DMS153 treated with DMSO at 0.1 percent for 48 hours (cell line): ENCODE measurements at regions not wholly inside any gene's neighbourhood (a gene's known extent, or its start where the extent isn't known, plus 50 kb on each side); places are given as distances from the start of the nearest gene placed in this dataset.
"Not testable (repeated sequence)": the region's sequence is repeated elsewhere in the genome, so short reads cannot be mapped to it uniquely, and the experiment has no call there.

Experiments used
- DNase-seq: peaks from one replicate; lab custom pipeline; 2025; ENCODE audit not compliant: unreplicated experiment; lab: John Stamatoyannopoulos, UW

DNA sequence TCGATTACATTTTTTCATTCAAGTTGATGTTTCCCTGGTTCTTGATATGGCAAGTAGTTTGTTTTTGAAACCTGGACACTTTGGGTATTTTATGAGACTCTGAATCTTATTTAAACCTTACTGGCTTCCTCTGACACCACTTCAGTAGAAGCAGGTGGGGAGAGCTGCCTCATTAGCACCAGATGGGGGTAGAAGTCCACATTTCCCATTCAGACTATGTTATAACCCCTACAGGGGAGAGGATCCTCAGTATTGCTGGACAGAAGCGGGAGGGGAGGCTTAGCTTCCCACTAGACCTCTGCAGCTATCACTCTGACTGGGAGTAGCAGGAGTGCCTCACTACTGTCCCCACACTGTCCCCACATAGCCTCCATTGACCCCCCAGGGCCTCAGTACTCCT lies 145.3 kb upstream of the SLC35G4 start:
- no peak for DNase-seq

DNA sequence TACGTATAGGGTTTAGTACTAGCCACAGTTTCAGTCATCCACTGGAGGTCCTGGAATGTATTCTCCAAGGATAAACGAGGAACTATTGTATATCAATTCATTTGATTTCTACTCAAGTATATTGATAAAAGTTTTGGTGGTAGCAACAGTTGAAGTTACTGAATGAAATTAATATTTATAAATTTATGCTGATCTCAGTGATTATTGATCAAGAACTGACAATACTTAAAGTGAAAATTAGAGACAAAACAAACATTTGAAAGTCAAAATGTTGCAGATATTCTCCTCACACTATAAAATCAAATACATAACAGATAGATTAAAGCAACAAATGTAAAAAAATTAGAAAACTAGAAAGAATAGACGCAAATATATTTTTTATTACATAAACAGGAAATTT lies 150.9 kb upstream of the SLC35G4 start:
- DNase-seq, result no peak

DNA sequence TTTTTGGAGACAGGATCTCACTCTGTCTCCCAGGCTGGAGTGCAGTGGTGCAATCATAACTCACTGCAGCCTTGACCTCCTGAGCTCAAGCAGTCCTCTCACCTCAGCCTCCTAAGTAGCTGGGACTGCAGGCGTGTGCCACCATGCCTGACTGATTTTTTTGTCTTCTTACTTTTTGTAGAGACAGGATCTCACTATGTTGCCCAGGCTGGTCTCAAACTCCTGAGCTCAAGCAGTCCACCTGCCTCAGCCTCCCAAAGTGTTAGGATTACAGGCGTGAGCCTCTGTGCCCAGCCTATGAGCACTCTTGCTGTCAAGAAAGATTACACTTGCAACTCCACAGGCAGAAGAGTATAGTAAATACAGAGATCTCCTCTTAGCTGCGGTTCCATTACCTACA lies 151.5 kb upstream of the SLC35G4 start:
- DNase-seq, result not testable (repeated sequence)

DNA sequence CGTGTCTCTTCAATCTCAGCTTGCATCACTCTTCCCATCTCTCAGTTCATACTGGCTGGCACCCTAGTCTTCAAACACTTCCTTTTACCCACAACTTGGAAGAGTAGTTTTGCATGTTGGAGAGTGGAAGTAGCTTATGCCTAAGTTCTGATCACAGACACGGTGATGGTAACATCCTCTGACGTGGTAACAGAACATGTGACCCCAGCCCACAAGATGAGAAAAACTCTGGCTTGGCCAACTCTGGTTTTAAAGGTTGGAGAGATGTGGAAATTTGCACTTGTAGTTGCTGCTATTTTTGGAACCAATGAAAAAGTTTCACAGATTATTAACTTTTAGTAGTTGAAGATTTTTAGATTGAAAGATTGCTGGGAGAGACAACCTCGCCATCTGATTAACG lies 155.4 kb upstream of the SLC35G4 start:
- no peak for DNase-seq

DNA sequence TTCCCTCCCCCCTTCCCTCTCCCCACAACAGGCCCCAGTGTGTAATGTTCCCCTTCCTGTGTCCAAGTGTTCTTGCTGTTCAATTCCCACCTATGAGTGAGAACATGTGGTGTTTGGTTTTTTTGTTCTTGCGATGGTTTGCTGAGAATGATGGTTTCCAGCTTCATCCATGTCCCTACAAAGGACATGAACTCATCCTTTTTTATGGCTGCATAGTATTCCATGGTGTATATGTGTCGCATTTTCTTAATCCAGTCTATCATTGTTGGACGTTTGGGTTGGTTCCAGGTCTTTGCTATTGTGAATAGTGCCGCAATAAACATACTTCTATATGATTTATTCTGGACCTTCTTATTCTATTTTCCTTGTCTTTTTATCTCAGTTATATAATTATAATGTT lies 165.2 kb upstream of the SLC35G4 start:
- DNase-seq, result not testable (repeated sequence)

DNA sequence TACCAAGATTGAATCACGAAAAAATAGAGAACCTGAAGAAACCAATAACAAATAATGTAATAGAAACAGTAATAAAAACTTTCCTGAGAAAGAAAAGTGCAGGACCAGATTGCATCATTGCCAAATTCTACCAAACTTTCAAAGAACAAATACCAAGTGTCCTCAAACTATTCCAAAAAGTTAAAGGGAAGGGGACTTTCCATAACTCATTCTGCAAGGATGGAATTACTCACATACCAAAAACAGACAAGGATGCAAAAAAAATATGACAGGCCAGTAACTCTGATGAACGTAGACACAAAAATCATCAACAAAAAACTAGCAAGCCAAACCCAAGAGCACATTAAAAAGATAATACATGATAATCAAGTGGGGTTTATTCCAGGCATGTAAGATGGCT lies 172.3 kb upstream of the SLC35G4 start:
- no peak for DNase-seq

DNA sequence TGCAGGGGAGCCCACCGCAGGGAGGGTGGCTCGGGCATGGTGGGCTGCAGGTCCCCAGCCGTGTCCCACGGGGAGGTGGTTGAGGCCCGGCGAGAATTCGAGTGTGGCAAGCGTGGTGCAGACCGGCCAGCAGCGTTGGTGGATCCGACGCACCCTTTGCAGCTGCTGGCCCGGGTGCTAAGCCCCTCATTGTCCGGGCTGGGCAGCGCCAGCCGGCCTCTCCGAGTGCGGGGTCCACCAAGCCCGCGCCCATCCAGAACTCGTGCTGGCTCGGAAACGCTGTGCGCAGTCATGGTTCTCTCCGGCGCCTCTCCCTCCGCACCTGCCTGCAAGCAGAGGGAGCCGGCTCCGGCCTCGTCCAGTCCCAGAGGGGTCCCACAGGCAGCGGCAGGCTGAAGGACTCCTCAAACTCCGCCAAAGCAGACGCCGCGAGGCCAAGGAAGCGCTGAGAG lies 177.0 kb upstream of the SLC35G4 start:
- DNase-seq, result no peak

DNA sequence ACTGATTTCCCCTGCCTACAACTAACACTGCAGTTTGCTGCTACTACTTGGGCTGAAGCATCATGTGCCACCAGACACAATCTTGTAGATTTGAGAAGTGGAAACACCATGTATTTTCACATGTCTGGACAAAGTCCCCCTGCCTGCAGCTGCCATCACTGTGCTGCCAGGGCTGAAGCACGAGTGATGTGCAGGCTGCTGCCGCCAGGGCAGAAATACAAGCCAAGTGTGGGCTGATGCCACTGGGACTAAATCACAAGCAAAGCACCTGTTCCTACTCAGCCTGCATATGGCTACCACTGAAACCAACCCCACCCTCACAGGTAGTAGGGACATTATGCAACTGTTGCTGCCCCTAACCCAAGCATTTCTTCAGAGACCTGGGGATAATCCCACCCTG lies 179.5 kb upstream of the SLC35G4 start:
- no peak for DNase-seq

DNA sequence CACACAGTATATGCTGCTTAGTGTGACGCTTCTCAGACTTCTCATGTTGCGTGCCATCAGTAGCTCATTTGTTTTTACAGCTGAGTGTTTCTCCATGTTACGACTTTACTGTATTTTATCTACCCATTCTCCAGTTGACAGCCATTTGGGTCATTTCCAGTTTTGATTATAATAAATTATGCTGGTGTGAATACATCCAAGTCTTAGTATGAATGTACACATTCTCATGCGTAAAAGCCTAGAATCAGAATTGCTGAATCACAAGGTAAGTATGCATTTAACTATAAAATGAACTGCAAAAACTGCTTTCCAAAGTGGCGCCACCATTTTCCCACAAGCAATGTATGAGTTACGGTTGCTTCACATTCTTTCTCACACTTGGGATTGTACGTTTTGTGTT lies 184.2 kb upstream of the SLC35G4 start:
- no peak for DNase-seq

DNA sequence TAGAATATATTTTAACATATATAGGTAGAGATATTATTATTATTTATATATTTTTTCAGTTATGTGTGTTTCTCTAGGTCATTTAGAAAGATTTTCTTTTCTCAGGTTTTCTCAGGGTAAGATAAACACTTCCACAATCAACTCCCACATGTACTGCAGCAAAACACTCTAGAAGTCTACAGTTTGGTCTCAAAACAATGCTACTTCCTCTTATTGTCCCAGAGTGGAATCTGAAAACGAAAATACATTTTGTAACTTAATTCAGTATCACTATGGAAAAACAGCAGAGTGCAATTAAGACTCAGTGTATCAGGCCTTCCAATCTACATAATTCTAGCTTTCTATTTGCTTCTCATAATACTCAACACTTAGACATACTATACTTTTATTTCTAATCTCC lies 190.1 kb upstream of the SLC35G4 start:
- no peak for DNase-seq

DNA sequence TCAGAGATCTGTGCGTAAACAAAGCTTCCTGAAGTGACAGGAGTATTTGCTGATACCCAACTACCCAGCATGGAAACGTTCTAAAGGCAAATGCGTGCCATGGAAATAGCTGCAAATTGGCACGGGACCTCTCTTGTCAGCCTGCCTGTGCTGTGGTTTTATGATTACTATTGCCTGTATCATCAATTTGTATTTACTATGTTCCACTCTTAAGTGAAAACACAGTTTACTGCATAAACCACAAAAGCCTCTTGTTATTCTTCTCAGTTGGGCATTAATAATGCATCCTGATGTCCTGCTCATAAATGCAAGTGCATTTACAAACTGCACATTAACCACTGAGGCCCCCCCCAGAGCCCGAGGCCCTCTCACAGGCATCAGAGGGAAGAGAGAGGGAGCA lies 196.6 kb upstream of the SLC35G4 start:
- no peak for DNase-seq

DNA sequence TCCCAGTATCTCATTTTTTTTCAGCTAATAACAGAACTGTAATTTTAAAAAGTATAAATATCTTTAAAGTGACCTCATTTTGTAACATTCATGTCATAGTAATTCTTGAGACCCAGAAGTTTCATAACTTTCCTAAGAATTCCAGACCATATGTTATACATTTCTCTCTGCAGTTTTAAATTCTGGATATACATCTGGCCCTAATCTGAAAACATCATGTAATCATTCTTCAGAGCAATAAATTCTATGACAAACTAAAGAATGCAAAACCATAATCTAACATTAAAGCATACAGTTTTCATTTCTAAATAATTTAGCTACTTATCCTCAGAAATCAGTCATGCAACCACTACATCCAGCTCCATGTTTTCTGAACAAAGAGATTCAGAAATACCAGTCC lies 198.3 kb upstream of the SLC35G4 start:
- DNase-seq, result no peak

DNA sequence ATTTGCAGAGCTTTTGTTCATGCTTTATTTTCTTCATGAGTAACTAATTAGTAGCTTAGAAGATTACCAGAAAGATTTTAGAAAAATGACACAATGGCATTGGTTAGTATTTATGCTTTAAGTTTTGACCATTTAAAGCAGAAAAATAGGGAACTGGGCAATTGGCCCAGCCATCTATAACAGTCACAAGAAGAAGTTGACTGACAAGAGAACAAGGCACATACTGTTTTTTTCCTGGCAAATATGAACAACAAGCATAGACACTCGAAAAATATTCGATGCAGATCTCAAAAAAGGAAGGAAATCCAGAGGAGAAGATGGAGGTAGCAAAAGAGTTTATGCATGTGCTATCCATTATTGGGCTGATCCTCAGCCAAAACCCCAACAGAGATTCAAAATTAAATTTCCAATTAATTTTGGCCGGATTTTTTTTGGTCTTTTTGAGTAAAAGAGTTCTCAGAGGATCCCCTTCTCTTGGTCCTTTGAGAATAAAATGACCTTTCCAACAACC lies 200.8 kb upstream of the SLC35G4 start:
- DNase-seq, result no peak

DNA sequence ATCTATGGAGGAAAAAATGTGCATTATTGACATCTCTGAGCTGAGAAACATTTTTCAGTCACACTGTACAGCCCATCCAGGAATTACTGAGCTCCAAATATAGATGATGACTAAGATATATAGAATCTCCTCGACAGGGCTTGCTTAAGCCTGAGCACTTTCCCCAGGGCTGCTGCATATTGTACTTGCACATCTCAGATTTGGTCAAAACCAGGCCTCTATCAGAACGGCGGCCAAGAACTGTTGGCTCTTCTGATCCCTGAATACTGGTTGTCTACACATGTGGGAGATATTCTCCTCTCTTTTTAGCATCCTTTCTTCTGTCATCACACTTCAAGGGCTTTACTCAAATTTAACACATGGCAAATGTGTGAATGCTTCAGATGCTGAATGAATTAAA lies 201.5 kb upstream of the SLC35G4 start:
- no peak for DNase-seq

DNA sequence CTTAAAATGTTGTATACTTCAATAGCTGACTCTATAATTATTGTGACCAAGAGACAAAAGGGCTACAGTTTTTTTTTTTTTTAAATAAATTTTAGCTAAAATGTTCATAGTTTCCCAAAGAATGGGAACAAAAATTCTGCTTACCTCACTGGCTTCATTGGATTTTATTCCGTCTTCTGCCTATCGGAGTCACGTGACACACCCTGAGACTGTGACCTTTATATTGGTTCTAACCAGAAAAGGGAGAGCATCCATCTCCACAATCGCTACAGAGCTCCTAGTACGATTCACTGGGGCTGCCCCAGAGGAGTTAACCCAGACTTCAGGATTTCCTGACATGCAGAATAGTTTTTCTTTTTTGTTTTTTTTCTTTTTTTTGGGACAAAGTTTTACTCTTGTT lies 203.6 kb upstream of the SLC35G4 start:
- no peak for DNase-seq

DNA sequence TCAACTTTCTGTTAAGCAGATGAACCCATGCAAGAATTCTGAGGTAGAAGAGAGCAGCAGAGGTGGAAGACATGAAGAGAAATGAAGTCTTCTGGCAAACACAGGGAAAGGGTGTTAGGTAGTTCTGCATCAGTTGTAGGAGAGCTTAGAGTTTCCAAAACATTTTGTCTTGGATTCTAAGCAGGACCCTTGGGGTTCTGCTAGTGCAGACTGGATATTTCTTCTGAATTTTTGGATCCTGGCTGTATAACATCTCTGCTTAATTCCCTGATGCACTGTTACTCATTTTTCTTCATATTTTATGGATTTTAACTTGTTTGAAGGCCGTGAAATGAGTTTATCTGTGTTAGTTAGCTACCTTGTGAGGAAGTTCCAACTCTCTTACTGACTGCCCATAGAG lies 208.7 kb upstream of the SLC35G4 start:
- DNase-seq, result no peak

DNA sequence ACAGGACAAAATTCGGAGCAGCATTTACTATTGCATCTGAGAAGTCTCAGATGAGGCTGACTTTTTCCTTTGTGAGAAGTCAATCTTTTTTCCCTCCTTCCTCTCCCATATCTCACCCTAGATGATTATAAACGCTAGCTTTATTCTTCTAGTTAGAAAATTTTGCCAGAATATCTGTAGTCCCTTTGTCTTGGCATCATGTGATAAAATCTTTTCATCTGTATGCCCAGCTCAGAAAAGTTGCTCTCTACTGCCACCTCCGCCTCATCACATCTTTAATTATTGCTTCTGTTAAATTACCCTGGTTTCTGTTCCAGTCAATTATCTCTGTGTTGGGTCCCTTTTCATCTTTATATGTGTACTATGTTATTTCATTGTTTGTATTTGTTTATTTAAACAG lies 210.8 kb upstream of the SLC35G4 start:
- no peak for DNase-seq

DNA sequence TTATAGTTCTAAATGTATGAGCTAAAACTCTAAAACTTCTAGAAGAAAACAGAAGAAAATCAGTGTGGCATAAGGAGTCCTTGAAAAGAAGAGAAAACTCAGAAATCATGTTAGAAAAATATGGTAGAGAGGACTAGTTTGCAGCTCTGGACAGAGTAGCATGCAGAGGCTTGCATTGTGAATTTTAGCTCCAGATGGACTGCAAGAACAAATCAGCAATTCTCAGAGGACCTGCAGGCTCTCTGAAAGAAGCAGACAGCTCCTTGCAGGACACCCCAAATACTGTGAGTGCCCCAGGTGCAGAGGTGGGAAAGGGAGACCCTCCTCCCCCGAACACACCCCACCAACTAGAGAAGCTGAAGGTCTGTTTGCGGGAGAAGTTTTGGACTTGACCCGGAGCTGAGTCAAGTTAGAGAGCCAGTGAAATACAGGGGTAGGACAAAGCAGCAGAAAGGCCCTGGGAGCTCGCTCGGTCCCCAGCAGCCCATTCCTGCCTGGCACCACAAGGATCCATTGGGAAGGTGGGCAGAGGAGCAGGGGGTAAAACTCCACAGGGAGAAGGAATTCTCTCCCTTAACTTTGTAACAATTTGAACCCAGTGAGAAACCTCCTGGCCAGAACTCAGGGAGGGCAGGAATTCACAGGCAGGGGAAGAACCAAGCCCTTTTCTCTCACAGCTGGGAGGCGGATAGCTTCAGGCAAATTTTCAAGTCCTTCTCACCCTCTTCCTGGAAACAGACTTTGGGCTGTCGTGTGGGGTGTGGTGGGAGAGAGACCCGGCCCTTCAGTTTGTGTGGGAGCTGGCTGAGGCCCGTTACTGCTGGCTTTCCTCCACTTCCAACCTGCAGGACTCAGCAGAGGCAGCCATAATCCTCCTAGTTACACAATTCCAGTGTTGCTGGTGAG lies 216.2 kb upstream of the SLC35G4 start:
- DNase-seq, result no peak

DNA sequence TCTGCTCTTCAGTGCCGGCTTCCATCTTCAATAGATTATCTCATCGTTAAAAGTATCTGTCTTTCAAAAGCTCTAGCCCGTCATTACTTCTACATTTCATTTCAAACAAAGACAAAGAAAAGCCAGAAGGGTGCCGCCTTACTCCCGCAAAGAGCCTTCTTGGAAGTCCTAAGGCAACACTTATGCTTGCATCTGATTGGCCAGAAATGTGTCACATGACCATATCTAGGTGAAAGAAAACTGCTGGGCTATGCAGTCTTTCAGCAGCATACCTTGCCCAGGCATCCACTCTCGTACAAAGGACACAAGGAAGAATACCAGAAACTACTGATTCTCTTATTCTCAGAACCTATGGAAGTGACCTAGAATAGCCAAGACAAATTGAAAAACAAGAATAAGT lies 217.1 kb upstream of the SLC35G4 start:
- DNase-seq, result no peak

DNA sequence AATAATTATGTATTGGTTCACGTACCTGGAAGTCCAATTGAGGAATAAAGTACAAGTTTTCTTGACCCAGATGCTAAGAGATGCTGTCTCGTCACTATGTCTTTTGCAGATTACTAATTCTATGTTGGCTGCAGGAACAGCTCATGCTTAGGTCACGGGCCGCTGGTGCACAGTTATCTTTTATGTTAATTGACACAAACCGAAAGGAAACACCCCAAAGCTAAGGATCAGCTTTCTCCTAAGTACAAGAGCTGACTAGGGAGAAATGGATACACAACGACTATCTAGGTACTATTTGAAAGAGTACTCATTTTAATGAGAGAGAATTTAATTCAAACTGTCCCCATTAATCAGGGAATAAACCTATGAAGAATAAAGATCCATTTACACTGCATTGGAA lies 217.7 kb upstream of the SLC35G4 start:
- DNase-seq, result no peak

DNA sequence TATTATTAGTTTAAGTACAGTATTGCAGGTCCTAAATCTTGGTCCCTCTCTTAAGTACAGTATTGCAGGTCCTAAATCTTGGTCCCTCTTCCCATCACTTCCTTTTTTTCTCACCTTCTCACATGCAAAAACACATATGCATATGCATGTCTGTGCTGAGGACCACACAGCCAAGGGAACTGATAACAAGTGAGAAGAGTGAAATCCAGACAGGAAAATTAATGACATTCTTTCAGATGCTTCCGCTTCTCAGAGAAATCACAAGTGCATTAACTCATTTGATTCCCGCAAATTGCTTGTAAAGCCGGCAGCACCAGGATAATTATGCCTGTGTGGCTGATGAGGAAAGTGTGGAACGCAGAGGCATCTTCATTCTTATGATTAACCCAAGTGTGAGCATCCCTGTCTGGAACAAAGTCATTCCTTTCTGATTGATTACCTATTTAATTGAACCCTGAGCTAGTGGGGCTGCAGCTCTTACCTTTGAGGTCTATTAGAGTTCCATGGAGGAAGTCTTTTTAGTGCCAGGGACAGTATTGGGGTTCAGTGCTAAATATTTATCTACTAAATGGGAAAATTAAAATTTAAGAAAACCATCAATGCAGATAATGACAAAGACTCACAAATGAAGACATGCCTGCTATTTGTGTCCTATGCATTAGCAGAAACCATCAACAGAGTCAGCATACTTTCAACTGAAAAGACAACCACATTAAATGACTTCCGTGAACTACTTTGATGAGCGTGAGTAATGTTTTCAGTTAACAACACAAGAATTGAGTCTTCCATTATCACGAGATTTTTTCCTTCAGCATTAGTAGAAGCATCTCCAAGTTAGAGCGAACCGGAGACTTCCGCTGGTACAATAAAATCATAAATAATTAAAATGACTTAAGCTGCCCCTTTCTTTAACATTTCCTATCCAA lies 220.4 kb upstream of the SLC35G4 start:
- no peak for DNase-seq

DNA sequence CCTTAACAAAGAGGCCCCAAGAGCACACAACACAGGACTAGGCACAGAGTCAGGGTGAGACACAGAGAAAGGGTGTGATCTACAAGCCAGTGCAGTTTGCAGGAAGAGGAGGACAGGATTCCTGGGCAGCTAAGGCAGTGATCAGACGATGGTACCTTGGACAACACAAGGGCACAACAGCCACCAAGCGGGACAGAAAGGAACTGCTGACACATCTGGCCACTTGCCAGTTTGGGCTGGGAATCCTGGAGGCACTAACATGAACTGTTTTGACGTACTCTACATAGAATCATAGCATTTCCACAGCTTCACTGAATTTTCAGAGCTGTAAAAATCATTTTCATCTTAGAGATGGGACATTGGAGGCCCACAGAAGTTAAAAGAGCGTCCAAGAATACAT lies 221.5 kb upstream of the SLC35G4 start:
- no peak for DNase-seq
